Fibroblast of skin of right quadriceps (primary cell): ENCODE measurements at regions not wholly inside any gene's neighbourhood (a gene's known extent, or its start where the extent isn't known, plus 50 kb on each side); places are given as distances from the start of the nearest gene placed in this dataset.

Experiments used
- DNase-seq: peaks from one replicate; pipeline ENCODE4 v3.0.0-alpha.2; 2013

GRCh38 chr11:116527180-116527991, 245.4 kb downstream of the BUD13 start:
- no peak for DNase-seq

DNA sequence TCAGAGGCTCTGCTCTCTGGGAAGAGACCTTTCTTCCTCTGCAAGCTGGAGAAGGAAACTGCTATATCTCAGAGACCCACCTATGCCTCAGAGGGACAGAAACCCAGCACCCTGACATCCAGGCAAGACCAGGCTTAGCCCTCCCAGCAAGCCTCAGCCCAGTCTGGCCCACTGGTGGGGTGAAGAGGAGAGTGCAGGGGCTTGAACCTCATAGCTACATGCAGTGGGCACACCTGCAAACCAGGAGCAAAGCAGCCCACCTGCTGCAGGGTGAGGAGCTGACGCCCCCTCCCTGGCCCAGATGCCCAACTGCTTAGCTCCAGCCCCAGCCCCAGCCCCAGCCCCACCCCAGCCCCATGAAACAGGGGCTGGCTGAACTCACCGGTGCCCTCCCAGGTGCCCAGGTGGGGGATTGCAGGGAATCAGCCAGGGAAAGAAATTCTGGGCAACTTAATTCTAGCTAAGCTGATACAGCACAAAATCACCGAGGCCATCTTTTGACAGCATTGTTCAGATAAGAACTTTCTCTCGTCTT, 246.8 kb downstream of the BUD13 start:
- DNase-seq: no peak

DNA sequence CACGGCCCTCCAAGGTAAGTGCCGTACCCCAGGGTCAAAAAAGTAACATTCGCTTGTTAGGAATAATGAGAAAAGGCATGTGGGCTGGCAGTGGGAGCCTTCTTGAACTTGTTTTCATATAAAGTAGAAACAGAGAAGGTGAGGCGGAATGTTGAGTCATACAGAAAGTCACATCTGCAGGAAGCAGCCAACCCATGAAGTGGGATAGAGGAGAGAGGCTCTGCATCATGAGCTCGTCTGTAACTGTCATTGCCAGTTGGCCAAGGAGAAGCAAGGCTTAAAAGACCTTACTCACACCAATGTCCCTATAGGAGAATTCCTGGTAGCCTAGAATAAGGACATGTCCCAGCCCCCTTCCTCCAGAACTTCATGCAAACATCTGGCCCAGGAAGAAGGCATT, 253.3 kb downstream of the BUD13 start:
- no peak for DNase-seq

GRCh38 chr11:116518141-116518540, 254.6 kb downstream of the BUD13 start:
- no peak for DNase-seq

DNA sequence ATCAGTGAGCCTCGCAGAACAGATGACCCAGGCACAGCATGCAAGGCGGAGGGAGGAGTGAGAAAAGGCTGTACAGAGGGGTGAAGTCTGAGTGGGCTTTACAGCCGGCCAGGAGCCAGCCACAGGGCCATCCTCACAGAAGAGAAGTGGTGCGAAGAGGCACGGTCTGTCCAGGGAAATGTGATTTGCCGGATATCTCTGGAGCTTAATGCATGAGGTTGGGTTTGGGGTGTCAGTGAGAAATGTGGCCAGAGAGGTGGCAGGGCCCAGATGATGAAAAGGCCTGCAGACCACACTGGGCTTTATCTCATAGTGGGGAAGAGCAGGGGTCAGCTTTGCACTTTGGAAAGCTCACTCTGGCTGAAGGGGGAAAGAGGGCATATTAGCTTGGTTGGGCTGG, 255.2 kb downstream of the BUD13 start:
- no peak for DNase-seq

GRCh38 chr11:116517077-116517476, 255.7 kb downstream of the BUD13 start:
- DNase-seq: no peak

DNA sequence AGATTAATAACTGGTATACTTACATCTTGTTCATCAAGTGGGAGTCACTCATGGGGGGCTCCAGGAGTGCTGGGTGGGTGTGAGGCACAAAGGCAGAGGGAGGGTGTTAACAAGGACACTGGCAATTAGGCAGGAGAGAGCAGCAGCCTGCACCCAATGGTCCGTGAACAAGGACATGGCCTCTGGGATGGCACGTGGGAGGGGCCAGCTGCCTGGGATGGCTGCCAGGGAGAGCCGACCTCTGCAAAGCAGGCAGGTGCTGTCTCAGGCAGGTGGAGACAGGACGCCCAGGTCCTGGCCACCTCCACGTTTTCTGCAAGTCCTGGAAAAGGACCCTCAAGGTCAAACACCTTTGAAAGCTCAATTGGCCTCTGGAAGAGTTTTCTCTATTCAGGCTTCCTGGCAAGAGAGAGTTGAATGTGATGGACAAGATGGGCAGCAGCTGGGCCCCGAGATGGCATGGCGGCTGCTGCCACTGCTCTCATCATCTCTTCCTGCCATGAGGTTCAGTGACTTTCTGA, 257.1 kb downstream of the BUD13 start:
- DNase-seq: no peak

GRCh38 chr11:116513894-116514293, 258.9 kb downstream of the BUD13 start:
- DNase-seq: peak; percentile 50

- DNase-seq: no peak
These were observed 259.4 kb downstream of the BUD13 start for GRCh38 chr11:116513278-116513823.

DNA sequence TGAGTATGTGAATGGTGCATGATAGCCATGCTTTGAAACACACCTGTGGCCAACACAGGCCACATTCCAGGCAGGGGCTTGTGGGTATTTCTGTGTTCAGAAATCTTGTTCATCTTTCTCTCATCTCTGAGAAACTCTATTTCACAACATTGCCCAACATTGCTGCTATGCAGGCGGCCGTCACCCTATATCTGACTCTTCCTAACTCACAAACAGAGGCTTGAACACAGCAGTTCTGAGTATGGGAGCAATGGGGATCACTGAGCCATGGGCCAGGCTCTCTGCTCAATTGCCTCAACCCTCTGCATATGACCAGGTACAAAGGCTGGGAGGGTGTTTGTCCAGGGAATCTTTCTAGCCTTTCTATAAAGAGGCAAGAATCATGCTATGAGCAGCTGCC, 259.9 kb downstream of the BUD13 start:
- DNase-seq: no peak

DNA sequence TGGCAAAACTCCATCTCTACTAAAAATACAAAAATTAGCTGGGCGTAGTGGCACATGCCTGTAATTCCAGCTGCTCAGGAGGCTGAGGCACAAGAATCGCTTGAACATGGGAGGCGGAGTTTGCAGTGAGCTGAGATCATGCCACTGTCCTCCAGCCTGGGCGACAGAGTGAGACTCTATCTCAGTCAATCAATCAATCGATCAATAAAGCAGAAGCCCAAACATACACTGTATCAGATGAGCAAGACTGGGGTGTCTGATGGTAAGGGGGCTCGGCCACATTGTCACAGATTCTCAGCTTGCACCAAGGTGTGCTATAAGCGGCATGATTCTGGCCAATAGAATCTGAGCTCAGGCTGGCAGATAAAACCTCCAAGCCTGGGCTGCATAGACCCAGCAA, 261.1 kb downstream of the BUD13 start:
- no peak for DNase-seq

- no peak for DNase-seq
These were observed 261.7 kb downstream of the BUD13 start for GRCh38 chr11:116510886-116511650.

- DNase-seq: no peak
These were observed 262.6 kb downstream of the BUD13 start for GRCh38 chr11:116510166-116510565.

- no peak for DNase-seq
These were observed 263.2 kb downstream of the BUD13 start for GRCh38 chr11:116509551-116509950.

DNA sequence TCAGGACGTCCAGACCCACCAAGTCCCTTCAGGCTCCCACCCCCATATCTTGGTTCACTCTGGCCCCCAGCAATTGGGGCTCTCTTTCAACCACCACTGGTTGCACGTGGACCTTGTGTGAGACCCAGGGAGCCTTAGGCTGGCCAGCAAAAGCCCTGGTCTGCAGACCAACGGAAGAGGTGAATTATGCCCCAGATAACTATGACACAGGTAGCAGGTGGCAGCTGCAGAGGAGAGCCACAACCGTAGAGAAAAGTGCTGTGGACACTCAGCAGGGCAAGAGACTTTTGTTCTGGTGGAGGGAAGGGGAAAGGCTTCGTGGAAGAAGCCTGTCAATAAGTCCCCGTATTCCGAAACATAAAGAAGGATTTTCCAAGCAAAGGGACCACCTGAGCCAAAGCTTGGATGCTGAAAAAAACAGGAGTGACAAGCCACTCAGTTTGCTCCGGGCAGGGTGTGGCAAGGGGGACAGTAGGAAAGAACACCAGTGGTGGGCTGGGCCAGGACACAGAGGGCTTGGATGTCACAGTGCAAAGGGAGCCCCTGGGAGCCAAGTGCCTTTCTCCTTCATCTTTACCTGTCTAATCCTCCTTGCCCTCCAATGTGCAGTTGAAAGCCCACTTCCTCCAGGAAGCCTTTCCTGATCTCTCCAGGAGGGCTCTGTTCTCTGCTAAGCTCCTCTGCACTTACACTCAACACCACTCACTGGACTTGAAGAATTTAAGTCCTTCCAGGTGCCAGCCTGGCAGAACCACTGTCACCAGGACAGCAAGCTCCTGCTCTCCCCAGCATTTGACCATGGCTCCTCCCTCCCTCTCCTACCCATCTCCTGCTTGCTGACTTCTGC, 264.7 kb downstream of the BUD13 start:
- no peak for DNase-seq

GRCh38 chr11:116507016-116507415, 265.8 kb downstream of the BUD13 start:
- no peak for DNase-seq

- DNase-seq: no peak
These were observed 266.4 kb downstream of the BUD13 start for GRCh38 chr11:116506263-116506825.

- DNase-seq: no peak
These were observed 267.2 kb downstream of the BUD13 start for GRCh38 chr11:116505298-116506262.

DNA sequence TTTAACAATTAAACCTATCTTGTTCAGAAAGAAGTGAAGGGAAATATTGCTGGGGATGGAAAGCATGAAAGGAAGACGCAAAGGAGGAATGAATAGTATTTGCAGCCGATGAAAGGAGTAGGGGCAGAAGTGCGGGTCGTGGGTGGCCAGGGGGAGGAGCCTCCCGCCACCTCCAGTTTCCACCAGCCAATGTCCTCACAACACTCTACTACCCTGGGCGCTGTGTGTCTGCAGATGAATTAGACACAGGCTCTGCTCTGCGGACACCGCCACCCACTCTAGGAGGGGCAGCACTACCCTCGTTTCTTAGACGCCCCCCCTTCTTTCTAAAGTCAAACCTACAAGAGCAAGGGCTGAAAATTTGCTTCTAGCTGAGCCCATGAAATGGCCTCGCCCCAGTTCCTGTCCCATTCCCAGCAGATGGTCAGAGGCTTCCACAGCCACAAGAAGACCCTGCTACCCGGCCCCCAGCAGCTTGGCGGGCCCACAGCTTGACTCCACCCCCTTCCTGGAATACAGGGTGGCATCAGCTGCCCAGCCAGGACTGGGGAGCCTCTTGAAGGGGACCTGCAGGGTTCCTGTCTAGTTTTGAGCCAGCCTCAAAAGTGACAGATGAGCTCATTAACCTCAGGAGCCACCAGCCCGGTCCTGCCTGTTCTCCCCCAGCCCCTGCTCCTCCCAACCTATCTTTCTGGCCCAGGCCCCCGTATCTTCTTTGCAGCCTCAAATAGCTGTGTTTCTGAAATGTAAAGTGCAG, 268.1 kb downstream of the BUD13 start:
- DNase-seq: no peak
